GM18520 (cell line): ENCODE measurements at regions not wholly inside any gene's neighbourhood (a gene's known extent, or its start where the extent isn't known, plus 50 kb on each side); places are given as distances from the start of the nearest gene placed in this dataset.
"Not testable (repeated sequence)": the region's sequence is repeated elsewhere in the genome, so short reads cannot be mapped to it uniquely, and the experiment has no call there.

Source experiments
- ATAC-seq: cut with Tn5 transposase; IDR thresholded peaks from one replicate; pipeline ENCODE4 v1.9.1; 2021; ENCODE audit not compliant: unreplicated experiment

DNA sequence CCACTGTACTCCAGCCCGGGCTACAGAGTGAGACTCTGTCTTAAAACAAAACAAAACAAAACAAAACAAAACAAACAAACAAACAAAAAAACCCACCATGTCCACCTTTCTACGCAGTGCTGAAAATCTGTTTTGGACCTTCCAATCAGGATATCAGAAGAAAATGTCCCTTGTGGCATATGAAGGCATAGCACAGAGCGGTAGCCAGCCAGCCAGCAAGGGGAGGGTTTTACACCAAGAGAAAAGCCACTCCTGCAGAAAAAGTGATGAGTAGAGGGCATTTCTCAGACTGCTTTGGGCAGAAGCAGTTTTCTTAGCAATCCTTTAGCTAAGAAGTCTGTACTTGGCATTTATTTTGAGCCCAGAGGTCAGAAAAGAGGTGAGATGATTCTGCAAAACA is 612.2 kb downstream of the TYW1 start:
- ATAC-seq, result no peak

DNA sequence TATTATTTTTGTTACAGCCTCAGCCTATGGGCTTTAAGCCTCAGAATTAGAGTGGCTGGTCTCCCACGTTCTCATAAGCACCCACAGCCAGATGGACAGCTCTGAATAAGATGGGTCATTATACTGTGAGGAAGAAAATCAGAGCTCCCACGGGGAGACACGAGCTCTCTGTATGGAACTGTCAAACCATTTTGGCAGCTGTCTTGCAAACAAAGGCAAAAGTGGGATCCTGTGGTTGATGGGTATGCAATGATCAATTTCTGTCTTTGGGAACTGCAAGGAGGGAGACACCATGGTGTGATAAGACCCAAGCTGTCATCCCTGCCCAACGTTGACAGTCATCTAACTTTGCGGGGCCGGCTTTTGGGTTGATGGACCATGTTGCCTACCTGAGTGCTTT is 614.3 kb downstream of the TYW1 start:
- ATAC-seq, result no peak

DNA sequence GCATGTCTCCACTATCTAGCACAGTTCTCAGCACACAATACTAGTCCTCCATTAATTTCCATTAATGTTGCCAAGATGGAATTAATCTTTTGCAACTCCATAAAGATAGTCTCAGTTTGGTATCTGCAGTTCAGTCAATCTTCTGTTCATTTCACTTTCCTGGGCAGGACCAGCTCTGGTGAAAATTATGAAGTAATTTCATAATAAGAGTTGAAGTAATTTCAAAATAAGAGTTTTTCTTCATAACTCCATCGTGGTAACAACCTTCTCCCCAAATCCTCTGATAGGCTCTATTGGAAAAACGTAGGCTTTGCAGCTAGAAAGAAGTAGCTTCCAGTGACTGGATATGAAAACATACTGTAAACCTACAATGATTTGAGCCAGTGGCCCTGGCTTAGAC is 618.2 kb downstream of the TYW1 start:
- no peak for ATAC-seq

GRCh38 chr7:67616517-67616916 is 619.9 kb downstream of the TYW1 start:
- no peak for ATAC-seq

GRCh38 chr7:67618556-67619162 is 622.0 kb downstream of the TYW1 start:
- no peak for ATAC-seq

DNA sequence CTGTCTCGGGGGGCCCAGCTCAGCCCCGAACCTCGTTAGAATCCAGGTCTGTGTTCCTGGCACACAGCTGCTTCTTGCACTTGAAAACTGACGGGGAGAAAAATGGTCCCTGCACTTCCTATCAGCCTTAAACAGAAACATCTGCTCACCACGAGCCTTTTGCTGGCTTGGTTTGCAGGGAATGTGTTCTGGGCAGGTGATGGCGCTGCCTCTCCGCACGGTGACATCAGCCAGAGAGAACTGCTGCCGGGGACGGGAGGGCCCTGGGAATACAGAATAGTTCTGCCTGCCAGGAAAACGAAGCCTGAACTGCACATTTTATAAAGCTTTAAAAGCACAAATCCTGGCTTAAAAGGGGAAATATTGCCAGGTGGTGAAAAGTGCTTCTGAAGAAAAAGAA is 622.5 kb downstream of the TYW1 start:
- no peak for ATAC-seq

DNA sequence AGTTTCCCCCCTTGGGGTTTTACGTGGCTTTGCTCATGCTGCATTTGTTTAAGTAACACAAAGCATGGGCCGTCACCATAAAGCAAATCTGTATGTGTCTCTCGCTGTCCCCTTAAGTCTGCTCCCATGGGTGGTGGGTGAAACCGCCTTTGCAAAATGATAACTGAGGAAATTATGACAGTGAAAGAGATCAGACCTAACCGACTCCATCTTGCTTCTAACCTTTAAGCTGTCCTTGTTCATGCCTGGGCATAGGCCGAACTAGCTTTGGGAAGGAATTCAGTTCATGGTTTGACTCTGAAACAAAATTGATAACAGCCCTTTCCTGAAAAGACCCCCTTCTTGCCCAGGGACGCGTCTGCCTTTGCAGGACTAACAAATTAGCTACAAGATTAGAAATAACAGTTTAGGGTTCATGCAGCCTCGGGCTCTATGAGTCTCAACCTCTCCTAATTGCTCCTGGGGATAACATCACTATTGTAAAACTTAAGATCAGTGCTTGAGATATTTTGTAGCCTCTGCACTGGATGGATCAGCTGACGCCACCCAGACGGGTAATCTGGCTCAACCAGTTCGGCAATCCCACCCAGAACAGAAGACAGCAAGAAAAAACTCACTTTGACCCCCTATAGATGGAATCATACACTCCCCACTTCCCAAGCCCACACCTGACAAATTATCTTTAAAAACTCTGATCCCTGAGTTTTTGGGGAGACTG is 623.7 kb downstream of the TYW1 start:
- ATAC-seq, result no peak

GRCh38 chr7:67621704-67622103 is 625.1 kb downstream of the TYW1 start:
- no peak for ATAC-seq

- ATAC-seq, result no peak
Observed at GRCh38 chr7:67625257-67625737, 628.7 kb downstream of the TYW1 start.

DNA sequence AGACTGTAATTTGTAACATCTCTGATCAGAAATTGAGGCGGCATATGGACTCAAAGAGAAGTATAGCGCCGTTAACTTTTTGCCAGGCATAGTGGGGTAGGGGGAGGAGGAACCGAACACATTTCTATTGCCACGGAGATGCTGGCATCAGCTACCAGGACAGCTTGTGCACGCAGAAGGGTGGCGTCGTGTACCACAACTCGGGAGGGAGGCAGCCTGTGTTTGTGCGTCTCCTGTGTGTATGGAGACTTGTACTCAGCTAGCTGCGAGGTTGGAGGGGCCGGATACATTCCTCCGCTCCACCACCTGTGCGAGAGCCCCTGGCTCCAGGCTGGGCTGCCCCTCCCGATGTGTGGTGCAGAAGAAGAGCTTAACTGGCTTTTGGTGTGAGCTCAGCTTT is 634.8 kb downstream of the TYW1 start:
- ATAC-seq, result no peak

DNA sequence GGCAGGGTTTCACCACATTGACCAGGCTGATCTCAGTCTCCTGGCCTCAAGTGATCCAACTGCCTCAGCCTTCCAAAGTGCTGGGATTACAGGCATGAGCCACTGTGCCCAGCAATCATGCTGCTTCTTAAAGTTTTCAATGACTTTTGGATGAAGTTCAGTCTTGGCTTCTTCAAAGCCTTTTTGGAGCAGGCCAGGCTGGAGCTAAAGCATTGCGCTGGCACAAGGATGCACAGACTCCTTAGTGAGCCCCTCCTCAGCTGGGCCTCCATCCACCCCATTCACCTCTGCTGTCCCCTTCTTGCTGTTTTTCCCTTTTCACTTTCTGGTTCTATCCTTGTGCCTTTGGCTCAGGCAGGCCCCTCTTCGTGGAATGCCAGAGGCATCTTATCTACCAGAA is 638.6 kb downstream of the TYW1 start:
- ATAC-seq, result no peak

DNA sequence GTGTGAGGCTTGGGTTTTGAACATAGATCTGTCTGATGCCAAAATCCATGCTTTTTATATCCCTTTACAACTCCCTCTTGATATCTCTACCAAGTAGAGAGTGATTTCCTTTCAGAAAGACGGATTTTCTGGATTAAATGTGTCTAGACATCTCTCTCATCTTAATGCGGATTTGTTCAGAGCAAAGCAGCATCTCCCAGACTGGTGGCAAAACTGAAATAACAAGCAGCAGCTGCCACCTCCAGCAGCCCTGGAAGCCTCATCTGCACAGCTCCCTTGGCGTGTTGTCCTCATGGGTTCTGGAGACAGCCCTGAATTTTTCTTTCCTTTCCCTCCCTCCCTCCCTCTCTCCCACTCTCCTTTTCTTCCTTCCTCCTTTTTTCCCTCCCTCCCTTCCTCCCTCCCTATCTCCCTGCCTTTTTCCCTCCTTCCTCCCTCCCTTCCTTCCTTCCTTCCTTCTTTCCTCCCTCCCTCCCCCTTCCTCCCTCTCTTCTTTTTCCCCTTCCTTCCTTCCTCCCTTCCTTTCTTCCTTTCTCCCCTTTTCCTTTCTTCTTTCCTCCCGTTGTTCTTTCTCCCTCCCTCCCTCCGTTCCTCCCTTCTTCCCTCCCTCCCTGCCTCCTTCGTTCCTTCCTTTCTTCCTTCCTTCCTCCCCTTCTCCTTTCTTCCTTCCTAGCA is 639.9 kb downstream of the TYW1 start:
- ATAC-seq, result no peak

GRCh38 chr7:67637023-67637358 is 640.4 kb downstream of the TYW1 start:
- no peak for ATAC-seq

DNA sequence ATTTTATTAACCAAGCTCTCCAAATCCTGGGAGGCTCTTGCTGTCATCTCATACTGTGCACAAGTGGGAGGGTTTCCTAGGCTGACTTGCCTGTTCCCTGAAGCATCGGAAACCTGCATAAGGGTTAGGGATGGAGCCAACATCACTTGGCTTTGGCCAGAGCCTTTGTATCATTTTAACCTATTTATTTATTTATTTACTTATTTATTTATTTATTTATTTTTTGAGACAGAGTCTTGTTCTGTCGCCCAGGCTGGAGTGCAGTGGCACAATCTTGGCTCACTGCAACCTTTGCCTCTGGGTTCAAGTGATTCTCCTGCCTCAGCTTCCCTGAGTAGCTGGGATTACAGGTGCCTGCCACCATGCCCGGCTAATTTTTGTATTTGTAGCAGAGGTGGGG is 645.9 kb downstream of the TYW1 start:
- ATAC-seq, result not testable (repeated sequence)

DNA sequence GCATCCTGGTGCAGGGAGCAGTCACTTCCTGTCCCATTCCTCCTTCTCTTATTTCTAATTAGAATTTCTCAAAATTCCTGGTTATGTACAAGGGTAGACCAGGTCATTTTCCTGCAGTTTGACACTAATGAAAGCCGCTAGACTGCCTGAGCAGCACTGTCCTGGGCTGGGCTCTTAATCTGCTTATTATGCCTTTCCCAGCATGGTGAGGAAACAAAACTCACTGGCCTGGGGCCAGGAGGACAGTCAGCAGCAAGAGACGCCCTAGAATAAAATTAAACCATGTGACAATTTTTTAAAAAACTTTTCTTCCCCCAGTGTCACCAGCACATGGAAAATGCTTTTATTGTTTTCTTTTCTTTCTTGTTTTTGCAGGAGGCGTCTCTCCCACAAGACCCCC is 647.5 kb downstream of the TYW1 start:
- ATAC-seq, result no peak

DNA sequence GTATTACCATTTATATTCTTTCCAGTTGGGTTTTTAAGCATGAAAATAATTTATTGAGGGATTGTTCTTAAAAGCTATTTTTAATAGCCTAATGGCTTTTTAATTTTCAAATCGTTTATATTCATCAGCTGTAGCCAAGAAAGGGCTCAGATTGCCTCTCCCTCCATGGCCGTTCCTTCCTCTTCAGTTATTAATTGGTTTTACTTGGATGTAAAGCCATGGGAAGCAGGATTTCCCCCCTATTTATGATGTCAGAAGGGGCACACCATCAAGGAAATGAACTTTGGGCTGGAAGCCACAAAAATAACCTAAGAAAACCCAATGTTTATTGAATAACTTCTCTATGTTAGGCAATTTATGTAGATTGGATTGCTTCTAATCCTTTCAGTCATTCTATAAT is 656.3 kb downstream of the TYW1 start:
- no peak for ATAC-seq

DNA sequence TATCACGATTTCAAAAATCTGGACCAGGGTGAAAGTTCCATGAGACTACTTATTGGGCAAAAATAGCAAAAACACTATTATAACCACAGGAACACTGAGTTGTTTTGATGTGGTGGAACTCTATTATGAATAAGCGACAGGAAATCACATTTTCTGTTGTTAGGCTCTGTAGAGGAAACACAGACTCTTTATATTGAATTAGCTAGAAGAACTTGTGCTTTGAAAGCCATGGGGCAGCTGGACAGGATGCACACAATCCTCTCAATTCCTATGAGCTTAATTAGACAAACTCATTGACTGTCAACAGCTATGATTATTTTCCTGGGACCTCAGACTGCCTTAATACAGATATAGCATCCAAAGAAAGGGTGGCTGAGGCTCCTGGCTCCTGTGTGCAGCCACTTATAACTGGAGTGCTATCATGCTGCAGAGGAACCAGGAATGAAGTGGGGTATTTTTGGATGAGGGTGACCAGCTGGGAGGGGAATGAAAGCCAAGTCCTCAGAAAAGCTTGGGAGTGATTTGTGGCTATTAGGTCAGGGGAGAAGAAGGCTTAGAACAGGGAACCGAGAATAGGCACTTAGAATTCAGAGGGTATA is 657.3 kb downstream of the TYW1 start:
- no peak for ATAC-seq

DNA sequence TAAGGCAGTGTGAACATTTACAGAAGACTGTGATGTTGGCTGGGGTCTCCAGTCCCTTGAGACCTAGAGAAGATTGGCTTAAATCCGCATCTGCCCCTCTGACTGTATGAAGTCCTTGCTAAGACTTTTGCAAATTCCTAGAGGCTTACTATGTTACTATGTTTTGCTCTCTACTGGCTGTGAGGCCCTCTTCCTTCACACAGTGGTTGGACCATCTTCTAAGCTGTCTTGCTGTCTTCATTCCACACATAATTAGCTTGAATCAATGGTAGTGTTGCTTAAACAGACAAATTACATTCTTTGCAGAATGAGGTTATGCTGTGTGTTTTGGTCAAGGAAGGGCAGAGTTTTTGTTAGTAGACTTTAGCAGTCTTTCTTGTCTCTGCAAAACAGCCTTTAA is 658.0 kb downstream of the TYW1 start:
- no peak for ATAC-seq

- ATAC-seq, result no peak
Observed at GRCh38 chr7:67655168-67655567, 658.5 kb downstream of the TYW1 start.

DNA sequence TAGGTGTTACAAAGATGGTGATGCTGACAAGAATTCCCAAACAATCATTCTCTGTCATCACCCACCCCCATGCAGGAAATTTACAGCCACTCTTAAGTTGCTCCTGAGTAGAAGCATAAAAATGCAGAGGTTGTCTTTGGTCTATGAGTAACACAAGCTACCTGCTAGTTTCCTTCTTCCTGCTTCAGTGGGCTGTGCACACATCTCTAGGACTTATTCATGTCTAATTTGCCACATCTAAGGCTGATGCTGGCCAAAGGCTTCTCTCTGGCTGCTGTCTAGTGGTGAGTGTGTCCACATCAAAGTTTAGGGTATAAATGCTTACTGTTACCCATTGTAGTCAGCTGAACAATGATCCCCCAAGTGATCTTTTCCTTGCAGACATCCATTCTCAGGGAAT is 662.5 kb downstream of the TYW1 start:
- ATAC-seq, result no peak

DNA sequence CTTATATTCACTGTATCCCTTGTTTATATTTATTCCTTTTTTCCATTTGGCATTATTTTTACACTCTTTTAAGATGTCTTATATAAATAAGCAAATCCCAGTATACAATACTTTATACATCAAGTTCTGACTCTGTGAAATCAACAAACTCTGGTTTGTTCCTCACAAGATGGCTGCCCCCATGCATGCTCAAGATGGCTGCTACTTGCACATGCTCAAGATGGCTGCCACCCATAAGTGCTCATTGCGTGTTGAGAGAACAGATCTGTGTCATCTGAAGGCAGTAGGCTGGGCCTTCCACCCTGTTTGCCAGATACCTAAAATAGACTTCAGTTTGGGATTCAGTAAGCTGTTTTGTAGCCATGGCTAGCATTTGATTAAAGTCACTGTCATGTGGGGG is 666.2 kb downstream of the TYW1 start:
- no peak for ATAC-seq

DNA sequence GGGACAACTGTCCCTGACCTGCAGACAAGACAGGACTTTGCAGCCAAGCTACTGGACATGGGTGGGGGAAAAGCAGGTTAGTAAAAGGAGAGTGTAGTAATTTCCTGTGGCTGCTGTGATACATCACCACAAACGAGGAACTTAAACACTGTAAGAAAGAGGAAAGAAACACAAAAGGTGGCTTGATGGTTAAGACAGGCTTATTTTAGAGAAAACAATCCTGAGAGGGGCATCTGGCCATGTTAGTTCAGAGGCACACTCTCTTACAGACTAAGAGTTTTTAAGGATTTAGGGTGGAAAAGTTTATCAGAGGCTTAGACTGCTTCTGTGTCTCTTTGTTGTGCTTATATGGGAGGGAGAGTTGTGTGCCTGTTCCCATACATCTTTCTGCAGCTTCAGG is 667.0 kb downstream of the TYW1 start:
- ATAC-seq, result no peak
